K562 (cell line): ENCODE measurements at regions not wholly inside any gene's neighbourhood (a gene's known extent, or its start where the extent isn't known, plus 50 kb on each side); places are given as distances from the start of the nearest gene placed in this dataset.

Experiments used
- ATAC-seq: fragments of 200-7000 bp; cut with Tn5 transposase; 3 replicates; pipeline ENCODE4 v1.9.1; 2020; ENCODE audit warnings: moderate library complexity
- BruUV-seq: library from RNA; stranded (reverse); fragments of 400-500 nt; replicated peaks from 2 replicates; lab custom pipeline; 2021; lab: Mats Ljungman, UMichigan
- CTCF ChIA-PET: fragments of 300-600 bp; formaldehyde crosslinking; extraction: SDS; loops from one replicate; lab custom pipeline; 2021; ENCODE audit warnings: low intra/inter-chr PET ratio; lab: Yijun Ruan, JAX
- POLR2A ChIA-PET: fragments of 300-600, 350-650 bp; sonication (Branson Sonifier 250); formaldehyde crosslinking; extraction: SDS; loops from one replicate; lab custom pipeline; 2021; ENCODE audit warnings: antibody characterized with exemption, inconsistent platforms; lab: Yijun Ruan, JAX
- DNase-seq, 4 experiments: peaks; one replicate each; pipeline versions ENCODE4 v3.0.0 to v3.0.0-alpha.2; 2011 to 2018; ENCODE audit warnings: low spot score in 3 of 4, mixed read lengths in 3 of 4; ENCODE audit errors: extremely low read depth in 1 of 4
- FAIRE-seq: peaks from 2 replicates; lab custom pipeline; 2011; peaks lifted over from hg19 to GRCh38; lab: Jason Lieb, UNC
- H2AFZ ChIP-seq: 2 replicates; pipeline ENCODE4 v1.6.0; 2011; ENCODE audit warnings: low read depth, low read length, control low read depth, inconsistent platforms
- H3K27ac ChIP-seq: fragments of 200-600 bp; 3 replicates; pipeline ENCODE4 v1.8.0; 2011; ENCODE audit warnings: low read depth, mild to moderate bottlenecking, control low read depth, inconsistent platforms, low read length, moderate library complexity, mixed read lengths; ENCODE audit errors: extremely low read depth
- H3K27me3 ChIP-seq, 2 experiments: fragments of 300-600 bp in 1 of 2; 2 replicates in 1 of 2; 3 replicates in 1 of 2; pipeline versions ENCODE4 v1.6.0 to v1.8.0; 2011; ENCODE audit warnings: inconsistent platforms in 2 of 2, low read length in 2 of 2, mild to moderate bottlenecking in 1 of 2, mixed read lengths in 1 of 2, moderate library complexity in 1 of 2; ENCODE audit not compliant: control insufficient read depth in 2 of 2, insufficient read depth in 2 of 2
- H3K36me3 ChIP-seq: fragments of 300-600 bp; 3 replicates; pipeline ENCODE4 v1.8.0; 2011; ENCODE audit warnings: mild to moderate bottlenecking, low read length, inconsistent platforms; ENCODE audit not compliant: control insufficient read depth, insufficient read depth
- H3K4me1 ChIP-seq, 2 experiments: fragments of 200-600 bp in 1 of 2; replicated peaks in 1 of 2; 2 replicates in 1 of 2; 3 replicates in 1 of 2; pipeline versions ENCODE4 v1.5.1 to v1.8.0; 2011; ENCODE audit warnings: inconsistent platforms in 2 of 2, low read length in 2 of 2, mild to moderate bottlenecking in 1 of 2, mixed read lengths in 1 of 2, moderate library complexity in 1 of 2; ENCODE audit not compliant: control insufficient read depth in 2 of 2, insufficient read depth in 2 of 2
- H3K4me2 ChIP-seq: 2 replicates; pipeline ENCODE4 v1.6.1; 2011; ENCODE audit warnings: low read length, control low read depth, inconsistent platforms, mixed read lengths; ENCODE audit not compliant: insufficient read depth
- H3K4me3 ChIP-seq: fragments of 200-600 bp; sonication (generic), shearing (Covaris generic); 2 replicates; pipeline ENCODE4 v1.5.1; 2016; ENCODE audit warnings: control low read depth, inconsistent platforms
- H3K79me2 ChIP-seq: fragments of 200-600 bp; 3 replicates; pipeline ENCODE4 v1.8.0; 2011; ENCODE audit warnings: low read length, inconsistent platforms; ENCODE audit not compliant: control insufficient read depth, insufficient read depth
- H3K9ac ChIP-seq, 2 experiments: 2 replicates each; pipeline versions ENCODE4 v1.6.0 to v1.6.1; 2011; ENCODE audit warnings: low read depth in 2 of 2, low read length in 2 of 2, control low read depth in 1 of 2, inconsistent platforms in 1 of 2, mild to moderate bottlenecking in 1 of 2, mixed read lengths in 1 of 2; ENCODE audit not compliant: insufficient read depth in 1 of 2
- H3K9me1 ChIP-seq: one replicate; pipeline ENCODE4 v1.6.0; 2011; ENCODE audit warnings: inconsistent platforms, mild to moderate bottlenecking, low read length, moderate library complexity; ENCODE audit not compliant: control insufficient read depth, insufficient read depth
- H3K9me3 ChIP-seq: replicated peaks from 2 replicates; pipeline ENCODE4 v1.5.1; 2011; ENCODE audit warnings: low read depth, low read length, inconsistent platforms; ENCODE audit not compliant: control insufficient read depth, insufficient read depth
- H4K20me1 ChIP-seq: replicated peaks from 2 replicates; pipeline ENCODE4 v1.6.1; 2011; ENCODE audit warnings: low read length, inconsistent platforms, mixed read lengths; ENCODE audit not compliant: control insufficient read depth, insufficient read depth
- ATF1 ChIP-seq, 2 experiments: fragments of 450-650 bp in 1 of 2; IDR thresholded peaks; 2 replicates each; pipeline ENCODE4 v1.6.1; 2016; ENCODE audit warnings: missing compliant biosample characterization in 1 of 2, missing genetic modification characterization in 1 of 2
- BCOR ChIP-seq: fragments of 450-650 bp; IDR thresholded peaks from 2 replicates; pipeline ENCODE4 v1.6.1; 2016
- BRF1 ChIP-seq: IDR thresholded peaks from 3 replicates; pipeline ENCODE4 v1.6.1; 2011; ENCODE audit warnings: borderline replicate concordance, mild to moderate bottlenecking; ENCODE audit not compliant: insufficient read length; ENCODE audit errors: extremely low read depth
- CREB1 ChIP-seq, 2 experiments: sonication (generic) in 1 of 2; formaldehyde crosslinking in 1 of 2; IDR thresholded peaks; 2 replicates each; pipeline versions ENCODE4 v1.6.1 to v1.8.0; 2012 to 2022; ENCODE audit warnings: inconsistent platforms in 1 of 2, mild to moderate bottlenecking in 1 of 2, missing genetic modification reagents in 1 of 2, moderate library complexity in 1 of 2
- KAT2B ChIP-seq: IDR thresholded peaks from one replicate; pipeline ENCODE4 v1.6.1; 2012; ENCODE audit warnings: low read depth, mild to moderate bottlenecking, control low read depth, inconsistent platforms, low read length, moderate library complexity
- KDM2B ChIP-seq: fragments of 250-450 bp; sonication (Bioruptor Pico); IDR thresholded peaks from 2 replicates; pipeline ENCODE4 v1.8.0; 2021; ENCODE audit warnings: mild to moderate bottlenecking, moderate library complexity
- POLR2G ChIP-seq: fragments of 200-400 bp; formaldehyde crosslinking; IDR thresholded peaks from 2 replicates; pipeline ENCODE4 v1.6.1; 2017; ENCODE audit warnings: low read depth, mild to moderate bottlenecking, antibody characterized with exemption, low read length, moderate library complexity
- SMARCA5 ChIP-seq: fragments of 450-650 bp; IDR thresholded peaks from 2 replicates; pipeline ENCODE4 v1.6.1; 2016
- SMC3 ChIP-seq: conservative IDR thresholded peaks from 2 replicates; pipeline ENCODE4 v1.6.1; 2011; ENCODE audit warnings: low read depth, low read length, improper control_type of control experiment; ENCODE audit not compliant: insufficient read depth
- TBP ChIP-seq: optimal IDR thresholded peaks from 2 replicates; pipeline ENCODE3; 2011; ENCODE audit warnings: low read depth, low read length, improper control_type of control experiment
- U2AF2 ChIP-seq: fragments of 200-400 bp; formaldehyde crosslinking; optimal IDR thresholded peaks from 2 replicates; pipeline ENCODE3; 2017; ENCODE audit warnings: low read depth, mild to moderate bottlenecking, low read length
- ZC3H11A ChIP-seq: IDR thresholded peaks from 2 replicates; pipeline ENCODE4 v1.6.1; 2012; ENCODE audit warnings: low read depth, low read length, improper control_type of control experiment
- ZNF551 ChIP-seq: fragments of 250-450 bp; sonication (Bioruptor Pico); IDR thresholded peaks from 2 replicates; pipeline ENCODE4 v1.5.0; 2021; ENCODE audit warnings: mild to moderate bottlenecking, moderate library complexity
- ZNF79 ChIP-seq: fragments of 250-450 bp; sonication (Bioruptor Pico); IDR thresholded peaks from 2 replicates; pipeline ENCODE4 v1.4.0; 2020; ENCODE audit warnings: low read depth, mild to moderate bottlenecking, moderate library complexity
- WGBS: fragments of 100-300 bp; shearing (Covaris generic); methylation state at CpG from one replicate; pipeline ENCODE4 v1.1.6; 2016; ENCODE audit warnings: low coverage, mixed read lengths; ENCODE audit not compliant: insufficient coverage; ENCODE audit errors: missing lambda C conversion rate; 5-methylcytosine and 5-hydroxymethylcytosine counted together
- in situ Hi-C: fragments of 300-500 bp; cut with MboI; formaldehyde crosslinking; loops from 4 replicates; pipeline ENCODE4 v1.15.0; 2018; ENCODE audit warnings: inconsistent platforms, mixed read lengths
- intact Hi-C: fragments of 100-400 bp; cut with micrococcal nuclease; formaldehyde crosslinking; loops from 2 replicates; pipeline ENCODE4 v1.14.2; 2022

DNA sequence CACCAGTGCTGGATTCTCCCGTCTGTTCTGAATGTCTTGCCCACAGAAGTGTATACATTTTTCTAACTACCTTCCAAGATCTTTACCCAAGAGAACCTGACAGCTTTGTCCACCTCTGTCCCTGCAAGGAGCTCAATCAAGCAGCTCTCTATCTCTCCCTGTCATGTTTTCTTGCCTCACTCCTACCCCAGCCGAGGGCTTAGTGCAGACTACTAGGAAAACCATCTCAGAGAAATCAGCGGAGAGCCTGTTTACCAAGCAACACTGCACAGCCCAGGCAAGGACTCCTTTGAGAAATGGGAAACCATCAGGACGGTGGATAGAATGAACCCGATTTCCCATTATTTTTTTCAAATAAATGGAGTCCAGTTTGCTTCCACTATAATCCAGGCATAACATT, 250.7 kb upstream of the JARID2 start:
- in situ Hi-C loops: no loop called here
- no peak overlapping the region for H3K27ac ChIP-seq
- H3K79me2 ChIP-seq: no peaks in the 10 kb centered on the region
- FAIRE-seq (no peak), ATAC-seq (peak; percentile 73)
- CTCF ChIA-PET: no interaction called here
- no peak overlapping the region; the same call in 1 of the 2 replicates for H3K4me2 ChIP-seq
- no TSS peak for BruUV-seq
- WGBS: 27% methylated on average over 5 of the region's 5 CpGs
- H3K4me3 ChIP-seq: no peak overlapping the region
- H3K9ac ChIP-seq: peak overlapping the region in 1 of 2 experiments; percentile 2; a peak in 1 of 4 replicates
- intact Hi-C loops: no loop called here
- H3K9me1 ChIP-seq: no peaks in the 10 kb centered on the region
- TF ChIP-seq KAT2B (no peak), CREB1 (IDR thresholded peaks at IDR 0.05) (peak; percentile 1; the same call in 1 of the 2 replicates), CREB1 (CRISPR knock-in tag; IDR thresholded peaks at IDR 0.05) (no peak)
- TF ChIP-seq, all 486 proteins: peak for 1
- peak in 1 of 4 experiments; percentile 22 for DNase-seq
- Histone ChIP-seq H4K20me1 (no peaks in the 10 kb centered on the region), H3K4me1 (peaks cover 3 to 4% of the 10 kb centered on the region in 2 experiments; a peak in 2 of 5 replicates), H3K36me3 (no peaks in the 10 kb centered on the region), H2AFZ (peak overlapping the region; percentile 66), H3K27me3 (no peaks in the 10 kb centered on the region), H3K9me3 (no peaks in the 10 kb centered on the region)
- POLR2A ChIA-PET: interaction anchor here (1.3 kb wide), 1 partner anchor 10 kb away, joined by 5 read pairs; no protein-coding TSS in a partner anchor

DNA sequence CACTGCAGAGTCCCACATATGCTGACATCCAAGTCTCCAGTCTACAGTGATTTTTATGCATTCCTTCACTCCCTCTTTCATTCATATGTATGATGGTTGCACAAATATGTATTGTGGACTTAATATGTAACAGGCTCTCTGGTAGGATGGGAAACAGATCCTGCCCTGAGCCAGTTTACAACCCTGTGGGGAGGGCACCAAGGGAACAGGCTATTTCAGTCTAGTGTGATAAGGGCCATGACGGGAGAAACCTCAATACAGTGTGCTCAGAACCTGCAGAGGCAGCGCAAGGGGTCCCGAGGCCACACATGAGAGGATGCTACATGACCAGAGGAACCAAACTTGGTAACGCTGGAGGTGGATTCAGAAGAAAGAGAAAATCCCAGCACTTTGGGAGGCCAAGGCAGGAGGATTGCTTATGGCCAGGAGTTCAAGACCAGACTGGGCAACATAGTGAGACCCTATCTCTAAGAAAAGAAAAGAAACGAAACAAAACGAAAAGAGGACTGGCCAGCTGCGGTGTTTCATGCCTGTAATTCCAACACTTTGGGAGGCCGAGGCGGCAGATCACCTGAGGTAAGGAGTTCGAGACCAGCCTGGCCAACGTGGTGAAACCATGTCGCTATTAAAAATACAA, 249.8 kb upstream of the JARID2 start:
- Histone ChIP-seq H3K4me2 (no peak overlapping the region), H3K9ac (no peak overlapping the region), H3K79me2 (no peaks in the 10 kb centered on the region), H3K4me3 (no peak overlapping the region), H3K9me1 (no peaks in the 10 kb centered on the region), H3K27ac (no peak overlapping the region), H3K27me3 (no peaks in the 10 kb centered on the region), H4K20me1 (no peaks in the 10 kb centered on the region), H3K9me3 (no peaks in the 10 kb centered on the region), H2AFZ (no peak overlapping the region), H3K4me1 (peaks cover 3 to 4% of the 10 kb centered on the region in 2 experiments; a peak in 2 of 5 replicates), H3K36me3 (no peaks in the 10 kb centered on the region)
- no peak for FAIRE-seq
- WGBS: 79% methylated on average over 12 of the region's 12 CpGs
- no TSS peak for BruUV-seq
- intact Hi-C loops: no loop called here
- no peak for DNase-seq
- ChIA-PET CTCF (no interaction called here), POLR2A (interaction anchor here (0.7 to 1.1 kb wide), 3 partner anchors 11 to 258 kb away, joined by 3 to 6 read pairs (median 3); no protein-coding TSS in a partner anchor)
- in situ Hi-C loops: no loop called here
- ATAC-seq: no peak
- no peak for TF ChIP-seq ZC3H11A
- peak; percentile 45; the same call in 1 of the 2 replicates for TF ChIP-seq BCOR
- no peak for TF ChIP-seq BRF1
- TF ChIP-seq ZNF551 (CRISPR knock-in tag): no peak
- no peak for TF ChIP-seq U2AF2
- no peak for TF ChIP-seq ZNF79 (CRISPR knock-in tag)
- no peak for TF ChIP-seq POLR2G
- TF ChIP-seq KDM2B (CRISPR knock-in tag): no peak
- no peak for TF ChIP-seq ATF1 (CRISPR knock-in tag; IDR thresholded peaks at IDR 0.05)
- TF ChIP-seq ATF1 (tag; IDR thresholded peaks at IDR 0.05): no peak
- TF ChIP-seq SMARCA5: 0 out of 2 replicates have a peak, but pooled peaks have one; percentile 19
- no peak for TF ChIP-seq SMC3
- TF ChIP-seq TBP: no peak
